HG03039 (cell line): ENCODE measurements at regions not wholly inside any gene's neighbourhood (a gene's known extent, or its start where the extent isn't known, plus 50 kb on each side); places are given as distances from the start of the nearest gene placed in this dataset.
"Not testable (repeated sequence)": the region's sequence is repeated elsewhere in the genome, so short reads cannot be mapped to it uniquely, and the experiment has no call there.

Experiments
- ATAC-seq: cut with Tn5 transposase; IDR thresholded peaks from one replicate; pipeline ENCODE4 v1.9.1; 2021; ENCODE audit warnings: mild to moderate bottlenecking, moderate library complexity; ENCODE audit not compliant: unreplicated experiment

- ATAC-seq: not testable (repeated sequence)
These were observed 63.0 kb upstream of the KIF2A start for GRCh38 chr5:62243046-62243445.

- ATAC-seq: not testable (repeated sequence)
These were observed 57.8 kb upstream of the KIF2A start for GRCh38 chr5:62248192-62248591.

- not testable (repeated sequence) for ATAC-seq
These were observed 55.9 kb upstream of the KIF2A start for GRCh38 chr5:62250085-62250484.

GRCh38 chr5:62250919-62251318 is 55.1 kb upstream of the KIF2A start:
- ATAC-seq: not testable (repeated sequence)

- not testable (repeated sequence) for ATAC-seq
These were observed 53.5 kb upstream of the KIF2A start for GRCh38 chr5:62252519-62252918.

GRCh38 chr5:62255551-62255950 is 50.5 kb upstream of the KIF2A start:
- ATAC-seq: not testable (repeated sequence)

- ATAC-seq: no peak
These were observed 49.6 kb upstream of the KIF2A start for GRCh38 chr5:62256161-62257019.
